Esophagus mucosa (tissue), 1 donor: ENCODE measurements at regions not wholly inside any gene's neighbourhood (a gene's known extent, or its start where the extent isn't known, plus 50 kb on each side); places are given as distances from the start of the nearest gene placed in this dataset.

ENCODE experiments used
- ATAC-seq: fragments of 200-7000 bp; cut with Tn5 transposase; one replicate; pipeline ENCODE4 v1.9.1; 2020
- donor health status: DM: yes; HTN: yes; CAD: no.

DNA sequence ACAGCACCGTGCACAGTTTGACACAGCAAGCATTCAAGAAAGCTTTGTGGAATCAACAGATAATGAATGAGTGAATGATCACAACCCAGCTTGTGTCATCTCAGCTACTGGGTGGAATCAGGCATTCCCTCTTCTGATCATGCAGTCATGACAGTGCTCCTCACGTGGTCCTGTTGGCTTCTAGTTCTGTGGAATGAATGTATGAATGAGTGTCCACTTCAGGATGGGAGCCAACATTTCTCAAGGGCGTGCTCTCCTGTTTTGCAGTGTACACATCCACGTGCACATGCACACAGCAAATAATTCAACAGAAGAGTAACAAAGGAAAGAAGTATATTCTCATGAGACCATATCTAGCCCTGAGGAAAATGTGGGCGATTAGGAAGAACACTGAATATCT is 133.1 kb upstream of the NPVF start:
- no peak for ATAC-seq

DNA sequence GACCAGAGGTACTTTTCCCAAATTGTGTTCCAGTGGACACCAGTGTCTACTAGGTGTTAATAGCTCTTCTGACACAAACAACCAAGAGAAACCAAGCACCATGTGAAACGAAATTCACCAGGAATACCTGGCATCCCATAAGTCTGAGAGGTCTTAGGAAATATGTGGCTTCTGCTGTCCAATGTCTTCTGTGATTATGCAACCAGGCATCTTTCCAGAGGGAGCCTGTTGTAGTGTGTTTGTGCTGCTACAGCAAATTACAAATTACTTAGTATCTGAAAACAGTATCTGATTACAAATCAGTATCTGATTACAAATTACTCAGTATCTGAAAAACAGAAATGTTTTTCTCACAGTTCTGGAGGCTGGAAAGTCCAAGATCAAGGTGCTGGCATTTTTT is 133.6 kb upstream of the NPVF start:
- ATAC-seq: no peak

DNA sequence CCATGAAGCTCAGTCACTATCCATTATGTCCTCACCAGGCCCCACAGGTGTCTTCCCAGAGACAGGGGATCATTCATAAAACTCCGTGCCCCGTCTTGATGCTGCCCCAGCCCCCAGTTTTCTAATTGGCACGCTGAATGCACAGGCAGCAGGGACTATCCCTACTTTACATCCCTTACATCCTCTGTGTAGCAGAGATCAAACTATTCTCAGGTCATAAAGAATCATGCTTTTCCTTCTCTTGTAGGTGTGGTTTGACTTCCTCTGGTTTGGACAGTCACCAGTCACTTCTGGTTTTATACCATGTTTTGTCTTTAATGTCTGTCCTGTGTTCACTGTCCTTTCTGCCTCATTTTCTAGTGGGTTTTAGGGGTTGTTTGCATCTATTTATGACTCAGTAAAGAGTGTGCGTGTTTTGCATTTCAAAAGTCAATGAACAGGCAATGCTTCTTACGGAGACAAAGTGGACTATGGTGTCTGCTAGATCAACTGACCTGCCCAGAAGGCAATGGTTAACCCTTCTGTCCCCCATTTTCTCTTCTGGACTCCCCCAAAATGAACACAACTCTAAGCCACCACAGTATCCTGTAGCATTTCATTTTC is 140.4 kb upstream of the NPVF start:
- ATAC-seq: no peak

GRCh38 chr7:25369786-25370185 is 141.5 kb upstream of the NPVF start:
- ATAC-seq: no peak

DNA sequence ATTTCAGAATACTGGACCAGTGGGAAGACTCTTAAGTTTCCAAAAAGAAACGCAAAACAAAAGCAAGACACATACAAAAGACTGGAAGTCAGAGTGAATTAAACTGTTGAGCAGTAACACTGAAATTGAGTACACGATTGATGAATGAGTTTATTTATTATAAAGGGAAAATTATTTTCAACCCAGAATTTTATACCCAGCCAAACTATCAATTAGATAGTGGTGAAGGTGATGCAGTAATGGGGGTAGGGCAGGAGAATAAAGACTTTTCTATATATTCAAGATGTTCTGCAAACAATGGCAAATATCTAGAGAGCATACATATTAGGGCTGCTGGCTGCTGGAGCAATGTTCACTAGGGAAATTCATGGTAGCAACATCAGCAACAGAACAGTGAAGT is 143.7 kb upstream of the NPVF start:
- no peak for ATAC-seq

DNA sequence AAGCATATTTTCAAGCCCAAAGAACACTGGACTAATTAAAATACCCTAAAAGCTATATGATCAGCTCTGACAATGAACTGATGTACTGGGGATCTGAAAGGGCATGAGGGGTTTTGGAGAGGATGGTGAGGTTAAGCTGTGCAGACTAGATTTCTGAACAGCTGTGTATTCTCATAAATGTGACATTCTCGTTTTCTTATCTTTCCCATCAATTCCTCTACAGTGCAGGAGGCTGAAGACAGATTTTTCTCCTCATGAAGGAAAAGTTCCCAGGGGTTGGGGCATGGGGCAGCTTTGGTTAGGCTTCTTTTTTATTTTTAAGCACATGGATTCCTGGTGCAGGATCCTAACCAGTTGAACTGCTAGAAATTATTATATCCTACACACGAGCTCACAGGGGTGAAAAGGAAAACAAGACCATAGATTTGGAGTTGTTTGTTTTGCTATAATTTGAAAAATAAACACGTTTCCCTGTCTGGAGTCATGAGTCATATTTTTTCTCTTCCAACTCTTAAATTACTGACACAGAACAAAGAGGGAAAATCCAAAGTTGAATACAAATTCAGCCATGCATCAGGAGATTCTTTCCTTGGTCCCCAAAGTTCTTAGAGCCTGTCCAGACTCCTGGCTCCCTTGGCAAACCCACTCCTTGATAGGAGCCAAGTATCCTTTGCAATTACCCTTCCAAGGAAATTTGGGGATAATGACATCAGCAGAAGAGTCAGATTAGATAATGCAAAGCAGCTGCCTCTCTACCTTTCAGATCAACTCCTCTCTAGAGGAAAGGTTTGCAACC is 147.7 kb upstream of the NPVF start:
- no peak for ATAC-seq

DNA sequence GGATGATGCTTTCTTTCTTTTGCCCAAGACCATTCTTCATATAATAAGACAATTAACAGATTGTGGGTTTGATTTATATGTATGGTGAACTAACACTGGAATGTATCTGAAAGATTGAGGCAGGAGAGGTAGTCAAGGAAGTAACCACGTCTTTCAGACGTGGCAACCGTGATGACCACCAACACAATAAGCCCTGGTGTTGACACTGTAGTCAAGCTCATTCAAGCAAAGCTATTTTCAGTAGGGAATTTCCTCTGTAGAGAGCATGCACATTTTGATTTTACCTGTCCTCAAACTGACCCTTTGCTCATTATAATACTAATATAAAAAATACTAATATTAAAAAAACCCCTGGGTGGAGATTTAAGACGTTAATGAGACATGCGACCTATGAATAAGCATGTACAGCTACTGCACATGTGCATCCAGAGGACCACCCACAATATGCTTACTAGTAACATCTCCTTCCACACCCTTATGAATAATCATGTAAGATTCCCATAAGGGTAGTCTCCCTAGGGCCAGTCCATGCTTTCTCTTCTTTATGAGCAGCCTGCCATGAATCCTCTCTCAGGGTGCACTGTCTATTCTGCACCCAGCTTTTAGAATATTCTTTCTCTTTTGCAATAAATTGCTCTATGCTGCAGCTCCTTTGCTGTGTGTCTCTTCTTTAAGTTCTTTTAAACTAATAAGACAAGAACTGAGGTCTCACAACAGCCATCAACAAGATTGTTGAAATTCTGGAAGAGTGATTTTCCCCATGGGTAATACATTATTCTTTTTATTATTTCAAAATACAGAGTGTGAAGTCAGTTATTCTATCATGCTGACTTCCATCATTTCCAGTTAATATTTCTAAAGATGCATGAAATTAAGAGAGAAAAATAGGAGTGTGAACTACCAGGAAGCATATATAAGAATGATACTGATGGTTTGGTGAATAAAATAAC is 151.3 kb upstream of the NPVF start:
- ATAC-seq: no peak

- no peak for ATAC-seq
These were observed 153.7 kb upstream of the NPVF start for GRCh38 chr7:25381818-25382589.

DNA sequence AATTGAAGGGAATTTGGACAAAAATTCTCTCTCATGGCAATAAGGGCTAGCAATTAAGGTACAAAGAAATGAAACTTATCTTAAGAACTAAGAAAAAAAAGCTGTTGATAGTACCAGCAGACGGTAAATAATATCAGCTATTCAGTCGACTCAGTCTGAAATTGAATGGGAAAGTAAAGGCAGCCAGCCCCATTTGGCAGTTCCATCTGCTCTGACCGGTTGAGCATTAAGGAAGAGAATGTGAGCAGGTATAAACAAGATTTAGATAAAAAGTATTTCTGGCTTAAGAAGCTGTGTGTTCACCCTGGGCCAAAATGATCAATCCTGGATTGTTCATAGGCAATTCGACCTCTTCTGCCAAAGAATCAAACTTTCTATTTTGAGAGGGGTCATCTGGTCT is 154.6 kb upstream of the NPVF start:
- ATAC-seq: no peak

DNA sequence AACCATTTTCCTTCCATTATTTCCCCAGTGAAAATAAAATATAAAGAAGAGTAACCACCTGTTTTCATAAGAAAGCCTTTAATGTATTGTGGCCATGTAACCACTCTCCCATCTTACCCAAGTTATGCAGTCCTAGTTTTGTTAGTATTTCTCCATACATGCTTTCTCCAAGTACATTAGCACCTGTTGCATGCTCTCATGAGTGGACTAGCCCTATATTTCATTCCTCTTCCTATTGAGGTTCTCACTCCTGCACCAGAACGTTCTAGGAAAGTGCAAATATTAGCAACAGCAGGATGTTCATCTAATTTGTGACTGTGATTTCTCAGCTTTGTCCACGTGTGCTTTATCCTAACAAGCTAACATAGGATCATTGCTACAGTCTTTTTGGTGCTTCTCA is 155.1 kb upstream of the NPVF start:
- no peak for ATAC-seq

DNA sequence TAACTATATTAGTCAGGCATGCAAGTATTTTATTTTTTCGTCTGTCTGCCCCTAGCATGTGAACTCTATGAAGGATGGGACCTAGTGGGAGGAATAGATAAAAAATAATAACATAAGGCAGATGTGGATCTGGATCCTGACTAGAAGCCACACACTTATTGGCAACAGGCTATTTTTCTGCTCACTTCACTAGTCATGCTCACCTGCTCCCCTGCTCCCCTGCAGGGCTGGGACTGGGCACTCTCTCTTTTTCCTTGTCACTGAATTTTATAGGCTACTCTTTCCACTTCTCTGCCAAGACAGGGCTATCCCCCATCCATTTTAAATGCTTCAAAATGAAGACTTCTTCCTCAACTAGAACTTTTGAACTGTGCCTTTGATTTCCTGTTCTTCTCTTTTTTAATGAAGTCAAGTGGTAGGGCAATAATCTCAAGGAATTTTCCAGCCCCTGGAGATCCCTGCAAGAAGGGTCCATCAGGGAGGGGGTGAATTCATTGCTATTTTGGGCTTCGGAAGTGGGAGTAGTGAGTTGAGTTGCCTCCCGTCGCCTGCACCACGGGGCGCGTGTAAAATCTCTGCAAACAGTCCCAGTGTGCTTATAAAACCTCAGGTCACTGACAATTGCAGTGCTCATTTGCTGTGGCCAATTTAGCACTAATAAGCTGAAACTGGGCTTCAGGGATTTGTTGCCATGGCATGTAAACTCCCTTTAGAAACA is 156.7 kb upstream of the NPVF start:
- ATAC-seq: no peak

- no peak for ATAC-seq
These were observed 157.3 kb upstream of the NPVF start for GRCh38 chr7:25385506-25386136.

DNA sequence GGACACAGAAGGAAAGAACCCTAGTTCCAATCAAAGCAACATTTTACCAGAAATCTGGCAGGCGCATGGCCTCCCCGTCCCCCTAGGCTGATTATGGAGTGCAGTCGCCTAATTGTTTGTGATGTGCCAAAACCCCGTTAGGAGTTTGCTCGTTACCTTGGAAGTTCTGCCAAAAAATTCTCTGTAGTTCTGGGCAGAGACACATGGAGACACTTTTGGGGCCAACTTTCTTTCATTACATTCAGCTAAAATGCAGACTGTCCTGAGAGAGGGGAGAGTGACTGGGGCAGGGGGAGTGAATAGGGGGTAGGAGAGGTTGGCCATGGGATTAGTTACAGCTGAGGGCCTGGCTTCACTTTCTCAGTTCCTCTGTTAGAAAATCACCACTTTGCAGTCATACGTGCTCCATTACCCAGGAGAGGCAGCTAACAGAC is 158.0 kb upstream of the NPVF start:
- ATAC-seq: no peak

- ATAC-seq: no peak
These were observed 160.4 kb upstream of the NPVF start for GRCh38 chr7:25388681-25389080.

DNA sequence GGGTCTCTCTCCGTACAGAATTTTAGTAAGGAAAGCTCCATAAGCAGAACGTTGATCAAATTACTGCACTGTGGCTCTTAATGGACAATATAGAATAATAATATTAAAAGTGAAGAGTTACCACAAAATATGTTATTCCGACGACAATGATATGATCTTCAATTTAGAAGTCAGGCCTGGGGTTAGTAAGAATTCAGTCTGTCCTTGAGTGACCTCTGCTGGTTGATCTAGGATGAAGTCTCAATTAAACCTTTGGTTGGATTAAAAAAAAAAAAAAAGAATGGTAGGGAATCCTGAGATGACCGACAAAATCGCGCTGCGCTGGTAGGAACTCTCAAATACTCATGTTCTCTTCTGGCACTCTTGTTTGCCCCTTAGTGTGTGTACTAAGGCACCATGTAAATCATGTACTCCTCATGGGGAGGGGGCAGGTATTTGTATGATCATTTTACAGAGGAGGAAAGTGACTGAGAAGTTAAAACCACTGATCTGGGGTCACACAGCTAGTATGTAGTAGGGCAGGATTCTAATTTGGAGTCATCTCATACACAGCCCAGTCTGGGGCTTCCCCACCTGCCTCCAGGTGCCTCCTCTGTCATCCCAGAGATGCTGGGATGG is 161.3 kb upstream of the NPVF start:
- peak; percentile 29 for ATAC-seq

DNA sequence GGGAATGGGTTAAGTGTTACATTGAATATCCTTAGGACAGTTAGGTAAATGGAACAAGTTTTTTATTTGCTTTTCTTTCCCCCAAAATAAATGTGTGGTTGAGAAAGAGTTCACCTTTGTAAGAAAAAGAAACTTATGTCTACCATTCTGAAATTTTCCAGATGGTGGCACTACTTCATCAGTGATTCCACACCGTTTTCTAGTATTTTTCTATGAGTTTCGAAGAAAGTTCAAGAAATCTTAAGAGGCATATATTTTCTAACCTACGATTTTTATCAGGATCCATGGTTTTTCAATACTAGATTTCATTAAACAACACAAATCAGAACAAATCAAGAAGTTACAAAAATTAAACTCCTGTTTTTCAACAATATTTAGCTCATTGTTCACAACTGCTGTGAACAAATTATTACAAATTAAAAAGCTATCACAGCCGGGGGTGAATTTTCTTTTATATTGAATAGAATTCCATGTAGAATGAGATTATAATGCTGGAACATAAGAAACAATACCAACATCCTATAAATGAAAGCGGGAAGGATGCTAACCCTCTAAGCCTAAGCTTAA is 163.1 kb upstream of the NPVF start:
- no peak for ATAC-seq

- no peak for ATAC-seq
These were observed 163.8 kb upstream of the NPVF start for GRCh38 chr7:25391961-25392587.

DNA sequence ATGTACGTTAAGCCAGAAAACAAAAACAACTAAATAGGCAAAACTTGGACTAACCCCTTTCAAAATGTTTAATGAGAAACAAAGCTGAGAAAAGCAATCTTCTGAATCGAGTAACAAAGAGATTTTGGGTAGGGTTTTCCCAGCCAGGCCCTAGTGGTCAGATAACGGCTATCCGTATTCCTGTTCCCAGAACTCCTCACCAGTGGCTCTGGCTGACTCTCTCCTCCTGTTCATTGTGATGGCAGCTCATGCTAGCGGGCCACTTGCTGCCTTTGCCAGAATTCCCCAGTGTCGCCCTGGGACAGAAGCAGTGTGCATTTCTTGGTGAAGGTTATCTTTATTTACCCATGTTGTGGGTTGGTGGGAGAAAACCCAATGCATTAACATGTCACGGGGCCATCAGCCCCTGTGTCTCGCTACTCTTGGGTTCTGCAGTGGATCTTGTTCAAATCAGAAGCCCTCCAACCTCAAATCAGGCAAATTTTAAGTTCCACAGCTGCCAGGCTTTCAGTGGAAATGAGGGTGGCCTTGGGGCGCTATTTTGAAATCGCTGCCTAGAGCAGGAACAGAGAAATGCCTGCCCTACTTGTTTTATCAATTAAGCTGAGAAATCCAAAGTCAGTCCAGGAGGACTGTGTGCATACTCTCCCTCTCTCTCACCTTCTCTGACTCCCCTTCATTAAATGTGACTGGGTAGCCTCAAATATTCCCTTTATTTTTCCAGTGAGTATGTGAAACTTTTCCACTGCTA is 164.5 kb upstream of the NPVF start:
- no peak for ATAC-seq

- ATAC-seq: no peak
These were observed 167.7 kb upstream of the NPVF start for GRCh38 chr7:25395976-25396375.
